T-helper 1 cell treated with Interleukin-12 subunit alpha and Interleukin-12 subunit beta and Interleukin-4 antibody, amounts not matched to agents 30 μg/mL and 1 μg/mL, for 36 hours (primary cell): ENCODE measurements at regions not wholly inside any gene's neighbourhood (a gene's known extent, or its start where the extent isn't known, plus 50 kb on each side); places are given as distances from the start of the nearest gene placed in this dataset.

ENCODE experiments used
- H3K27ac Mint-ChIP-seq: one replicate; pipeline ENCODE4 v1.8.0; 2021; ENCODE audit warnings: mild to moderate bottlenecking, mixed read lengths
- H3K27me3 Mint-ChIP-seq: one replicate; pipeline ENCODE4 v1.8.0; 2021; ENCODE audit warnings: low read depth, mixed read lengths
- H3K36me3 Mint-ChIP-seq: one replicate; pipeline ENCODE4 v1.8.0; 2021; ENCODE audit warnings: low read depth, mixed read lengths
- H3K4me1 Mint-ChIP-seq: one replicate; pipeline ENCODE4 v1.8.0; 2021; ENCODE audit warnings: low read depth, mixed read lengths
- H3K4me3 Mint-ChIP-seq: one replicate; pipeline ENCODE4 v1.8.0; 2021; ENCODE audit warnings: mild to moderate bottlenecking, moderate library complexity, mixed read lengths
- H3K9me3 Mint-ChIP-seq: one replicate; pipeline ENCODE4 v1.8.0; 2021; ENCODE audit warnings: mixed read lengths

DNA sequence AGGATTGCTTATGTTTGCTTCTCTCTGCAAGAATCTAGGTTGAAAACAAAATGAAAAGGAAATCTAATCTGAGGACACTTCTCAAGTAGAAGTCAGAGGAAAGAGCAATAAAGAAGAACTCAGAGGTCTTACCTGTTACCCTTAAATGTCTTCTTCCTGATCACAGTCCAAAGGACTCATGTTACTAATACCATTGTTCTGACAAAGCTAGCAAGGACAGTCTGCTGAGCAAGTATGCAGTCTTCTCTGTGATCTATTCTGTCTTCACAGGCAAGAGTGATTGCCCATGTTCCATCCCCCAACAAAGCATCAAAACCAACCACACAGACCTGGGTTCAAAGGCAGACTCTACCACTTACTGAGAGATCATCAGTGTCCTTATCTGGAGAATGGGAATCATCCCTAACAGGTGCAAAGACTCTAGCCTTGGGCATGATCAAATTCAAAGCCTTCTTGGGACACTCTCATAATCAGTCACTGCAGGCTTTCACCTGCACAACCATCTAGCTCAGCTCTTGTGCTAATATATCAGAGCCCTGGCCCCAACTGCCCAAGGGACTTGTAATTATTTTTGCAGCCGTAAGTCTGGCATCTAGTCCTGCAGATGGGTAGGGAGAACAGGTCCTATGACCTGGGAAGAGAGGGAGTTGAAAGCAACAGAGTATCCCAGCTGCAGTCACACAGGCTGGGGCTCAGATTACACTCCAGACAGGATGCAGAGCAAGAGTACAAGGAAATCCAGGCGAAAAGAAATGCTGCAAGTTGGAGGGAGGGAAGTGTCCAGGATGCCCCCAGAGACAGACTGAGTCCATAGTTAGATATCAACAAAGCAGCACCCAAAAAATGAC lies 97.9 kb upstream of the NUDT4 start:
- Mint-ChIP-seq H3K4me3 (no peak overlapping the region), H3K4me1 (no peaks in the 10 kb centered on the region), H3K9me3 (no peaks in the 10 kb centered on the region), H3K27me3 (no peaks in the 10 kb centered on the region), H3K36me3 (no peaks in the 10 kb centered on the region), H3K27ac (no peak overlapping the region)

DNA sequence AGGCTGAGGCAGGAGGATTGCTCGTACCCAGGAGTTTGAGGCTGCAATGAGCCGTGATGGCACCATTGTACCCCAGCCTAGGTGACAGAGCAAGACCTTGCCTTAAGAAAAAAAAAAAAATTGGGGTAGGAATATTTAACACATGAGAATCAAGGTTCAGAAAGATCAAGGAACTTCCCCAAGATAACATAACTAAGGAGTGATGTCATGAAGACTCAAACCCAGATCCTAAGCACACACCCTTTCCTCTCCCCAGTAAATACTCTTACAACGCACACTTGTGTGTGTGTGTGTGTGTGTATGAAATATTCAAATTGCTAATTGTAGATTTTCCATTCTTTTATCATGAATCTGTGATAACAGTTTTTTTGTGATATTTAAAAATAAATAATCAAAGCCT lies 90.6 kb upstream of the NUDT4 start:
- H3K27ac Mint-ChIP-seq = no peak overlapping the region
- no peak overlapping the region for H3K4me3 Mint-ChIP-seq
- no peaks in the 10 kb centered on the region for H3K9me3 Mint-ChIP-seq
- no peaks in the 10 kb centered on the region for H3K36me3 Mint-ChIP-seq
- no peaks in the 10 kb centered on the region for H3K27me3 Mint-ChIP-seq
- no peaks in the 10 kb centered on the region for H3K4me1 Mint-ChIP-seq

DNA sequence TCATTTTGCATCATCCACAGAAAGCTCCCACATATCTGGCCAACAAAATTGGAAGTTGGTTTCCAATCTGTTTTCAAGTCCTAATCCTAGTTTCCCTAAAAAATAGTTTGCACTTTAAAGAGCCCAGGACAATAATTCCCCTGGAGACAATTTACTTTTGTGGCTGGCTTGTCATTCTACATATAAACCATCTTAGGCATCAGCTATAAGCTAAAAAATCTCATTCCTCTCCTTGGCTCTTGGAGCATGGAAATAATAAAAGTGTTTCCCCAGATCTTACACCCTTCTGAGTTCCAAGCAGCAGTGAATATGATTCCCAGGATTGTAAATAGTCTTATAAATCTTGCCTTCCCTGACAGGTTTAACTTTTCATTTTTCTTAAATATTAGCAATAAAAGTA lies 89.1 kb upstream of the NUDT4 start:
- Mint-ChIP-seq H3K36me3 (no peaks in the 10 kb centered on the region), H3K4me3 (no peak overlapping the region), H3K9me3 (no peaks in the 10 kb centered on the region), H3K27ac (no peak overlapping the region), H3K27me3 (no peaks in the 10 kb centered on the region), H3K4me1 (no peaks in the 10 kb centered on the region)

DNA sequence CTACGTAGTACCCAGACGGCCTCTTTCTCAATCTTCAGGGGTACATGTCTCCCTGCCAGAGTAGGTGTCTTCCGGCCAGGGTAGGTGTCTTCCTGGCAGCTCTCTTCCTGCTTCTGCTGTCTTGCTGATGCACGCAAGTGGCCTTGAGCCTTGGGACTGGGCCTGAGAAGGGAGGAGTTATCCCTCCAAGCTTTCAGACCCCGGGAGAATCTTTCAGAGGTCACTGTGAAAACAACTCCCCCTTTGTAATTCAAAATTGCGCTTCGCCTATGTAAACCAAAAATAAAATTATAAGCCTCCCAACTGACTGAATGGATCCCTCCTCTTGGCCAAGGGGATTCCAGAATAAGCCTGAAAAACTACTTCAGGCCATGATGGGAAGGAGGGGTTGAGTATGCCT lies 87.3 kb upstream of the NUDT4 start:
- no peaks in the 10 kb centered on the region for H3K9me3 Mint-ChIP-seq
- no peak overlapping the region for H3K4me3 Mint-ChIP-seq
- no peaks in the 10 kb centered on the region for H3K36me3 Mint-ChIP-seq
- no peaks in the 10 kb centered on the region for H3K27me3 Mint-ChIP-seq
- H3K27ac Mint-ChIP-seq = no peak overlapping the region
- no peaks in the 10 kb centered on the region for H3K4me1 Mint-ChIP-seq

DNA sequence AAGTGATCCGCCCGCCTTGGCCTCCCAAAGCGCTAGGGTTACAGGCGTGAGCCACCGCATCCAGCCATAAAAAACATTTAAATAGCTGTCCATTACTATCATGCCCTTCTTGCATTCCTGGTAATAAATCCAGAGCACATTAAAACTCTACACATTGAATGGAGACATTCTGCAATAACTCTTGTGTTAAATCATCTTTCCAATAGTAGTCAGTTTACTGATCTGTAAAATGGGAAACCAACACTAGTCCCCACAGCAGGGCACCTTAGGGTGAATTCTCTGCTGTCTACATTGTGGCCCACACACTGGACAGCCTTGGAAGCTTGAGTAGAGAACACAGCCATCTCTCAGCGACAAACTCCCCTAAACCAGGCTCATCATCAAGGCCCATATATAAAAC lies 85.5 kb upstream of the NUDT4 start:
- H3K36me3 Mint-ChIP-seq = no peaks in the 10 kb centered on the region
- peaks cover 3% of the 10 kb centered on the region for H3K4me1 Mint-ChIP-seq
- H3K27me3 Mint-ChIP-seq = no peaks in the 10 kb centered on the region
- no peak overlapping the region for H3K27ac Mint-ChIP-seq
- H3K9me3 Mint-ChIP-seq = no peaks in the 10 kb centered on the region
- no peak overlapping the region for H3K4me3 Mint-ChIP-seq

DNA sequence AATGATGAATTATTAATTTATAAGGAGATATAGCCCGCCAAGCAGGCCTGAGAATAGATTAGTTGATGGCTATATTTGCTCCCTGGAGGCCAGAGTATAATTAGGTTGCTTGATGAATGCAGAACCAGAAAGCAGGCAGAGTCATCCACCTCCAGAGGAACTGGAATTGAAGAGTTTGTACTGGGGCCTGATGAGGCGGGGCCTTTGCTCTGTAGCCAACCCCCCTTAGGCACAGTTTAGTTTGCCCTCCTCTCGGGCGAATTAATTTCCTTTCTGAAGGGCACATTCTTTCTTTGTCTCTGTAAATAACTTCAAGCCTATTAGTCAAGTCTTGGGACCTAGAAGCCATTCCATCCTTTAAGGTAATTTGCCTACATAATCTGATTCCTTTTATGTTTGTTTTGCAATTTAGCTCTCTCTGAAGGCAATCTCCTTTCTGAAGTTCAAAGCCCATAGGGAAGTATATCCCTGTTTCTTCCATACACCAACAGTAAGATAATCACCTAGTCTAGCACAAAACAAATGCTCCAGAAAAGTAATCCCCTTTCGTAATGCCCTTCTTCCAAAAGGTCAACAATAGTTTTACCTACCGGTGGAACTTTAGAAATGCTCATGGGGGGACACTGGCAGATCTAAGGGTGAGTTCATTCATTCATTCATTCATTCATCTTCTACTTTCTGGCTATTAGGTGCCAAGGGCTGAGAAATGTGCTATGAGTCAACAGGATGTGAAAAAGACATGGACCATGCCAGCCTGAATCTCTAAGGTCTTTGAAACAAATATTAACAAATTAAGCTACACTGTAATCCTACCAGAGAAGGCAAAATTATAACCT lies 84.8 kb upstream of the NUDT4 start:
- Mint-ChIP-seq H3K27me3 (no peaks in the 10 kb centered on the region), H3K4me1 (peaks cover 4% of the 10 kb centered on the region), H3K9me3 (no peaks in the 10 kb centered on the region), H3K36me3 (no peaks in the 10 kb centered on the region), H3K4me3 (no peak overlapping the region), H3K27ac (no peak overlapping the region)

DNA sequence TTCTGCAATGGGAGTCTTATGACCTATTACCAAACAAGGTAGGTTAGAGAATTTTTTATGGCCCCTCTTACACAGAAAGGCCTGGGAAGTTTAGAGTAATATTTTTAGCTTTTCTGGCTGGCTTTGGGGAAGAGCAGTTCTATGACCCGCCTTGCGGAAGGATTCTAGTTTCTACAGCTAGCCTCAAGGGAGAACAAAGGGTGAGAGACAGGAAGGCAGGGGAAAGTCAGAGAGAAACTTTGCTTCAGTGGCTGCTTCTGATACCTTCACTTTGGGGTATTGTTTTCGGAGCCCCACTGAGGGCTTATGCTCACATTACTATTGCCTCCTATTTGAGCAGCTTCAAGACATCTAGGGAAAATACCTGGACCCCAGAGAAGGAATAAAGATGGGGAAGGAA lies 80.7 kb upstream of the NUDT4 start:
- no peak overlapping the region for H3K27ac Mint-ChIP-seq
- no peaks in the 10 kb centered on the region for H3K27me3 Mint-ChIP-seq
- H3K36me3 Mint-ChIP-seq = no peaks in the 10 kb centered on the region
- peaks cover 4% of the 10 kb centered on the region for H3K4me1 Mint-ChIP-seq
- H3K4me3 Mint-ChIP-seq = no peak overlapping the region
- H3K9me3 Mint-ChIP-seq = no peaks in the 10 kb centered on the region

DNA sequence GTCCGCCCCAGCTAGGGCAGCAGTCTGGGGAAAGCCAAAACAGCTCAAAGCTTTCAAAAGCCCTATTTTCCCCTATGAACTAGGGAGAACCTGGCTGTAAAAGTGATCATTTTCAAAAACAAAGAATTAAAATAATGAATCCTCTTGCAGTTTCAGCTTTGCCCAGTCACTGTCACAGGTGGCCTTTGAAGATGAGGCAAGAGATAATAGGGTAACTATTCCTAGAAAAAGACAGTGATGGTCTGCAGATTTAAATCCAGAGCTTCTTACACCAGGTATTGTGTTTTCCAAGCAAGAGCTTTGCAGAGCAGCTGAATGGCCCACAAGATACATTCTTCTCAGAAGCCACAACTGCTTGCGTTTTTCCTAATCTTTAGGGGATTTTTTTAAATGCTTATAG lies 80.2 kb upstream of the NUDT4 start:
- Mint-ChIP-seq H3K4me3 (no peak overlapping the region), H3K9me3 (no peaks in the 10 kb centered on the region), H3K27ac (no peak overlapping the region), H3K36me3 (no peaks in the 10 kb centered on the region), H3K27me3 (no peaks in the 10 kb centered on the region), H3K4me1 (peaks cover 4% of the 10 kb centered on the region)

DNA sequence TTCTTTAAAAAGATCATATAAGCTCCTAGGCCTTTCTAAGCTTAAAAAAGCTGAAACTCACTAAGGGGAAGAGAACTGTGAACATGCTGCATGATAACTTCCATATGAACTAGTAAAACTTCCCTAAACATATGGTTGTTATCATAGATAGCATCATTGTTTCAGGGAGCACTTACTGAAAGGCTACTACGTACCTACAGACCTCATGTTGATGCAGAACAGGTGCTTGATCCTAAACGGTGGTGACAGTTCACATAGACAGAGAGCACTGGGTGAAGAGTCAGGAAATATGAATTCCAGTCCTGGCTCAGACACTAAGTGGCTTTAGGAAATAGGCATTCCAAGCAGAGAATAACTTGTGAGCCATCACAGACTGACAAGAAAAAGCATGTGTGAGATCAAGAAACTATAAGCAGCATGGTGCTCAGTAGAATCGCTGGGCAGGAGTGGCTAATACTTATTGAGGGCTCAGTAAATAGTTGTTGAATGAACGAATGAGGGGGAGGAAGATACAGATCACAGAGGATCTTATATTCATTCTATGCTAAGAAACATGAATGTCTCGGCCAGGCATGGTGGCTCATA lies 78.4 kb upstream of the NUDT4 start:
- Mint-ChIP-seq H3K4me1 (peaks cover 4% of the 10 kb centered on the region), H3K36me3 (no peaks in the 10 kb centered on the region), H3K4me3 (no peak overlapping the region), H3K9me3 (no peaks in the 10 kb centered on the region), H3K27ac (no peak overlapping the region), H3K27me3 (no peaks in the 10 kb centered on the region)

DNA sequence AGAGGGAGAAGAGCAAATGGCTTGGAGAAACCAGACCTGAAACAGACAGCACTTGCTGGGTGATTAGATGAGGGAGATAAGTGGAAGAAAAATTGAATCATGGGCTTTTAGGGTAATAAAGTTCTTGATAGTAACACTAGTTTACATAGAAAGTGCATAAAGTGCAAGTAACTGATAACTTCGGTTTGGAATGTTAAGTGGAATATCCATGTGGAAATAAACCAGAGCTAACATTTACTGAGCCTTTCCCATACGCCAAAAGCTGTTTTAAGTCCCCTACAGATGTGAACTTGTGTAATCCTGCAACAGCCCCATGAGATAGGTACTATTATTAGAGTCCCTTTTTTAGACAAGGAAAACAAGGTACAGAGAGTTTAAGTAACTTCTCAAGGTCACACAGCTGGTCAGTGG lies 77.1 kb upstream of the NUDT4 start:
- Mint-ChIP-seq H3K36me3 (no peaks in the 10 kb centered on the region), H3K27ac (no peak overlapping the region), H3K4me3 (no peak overlapping the region), H3K9me3 (no peaks in the 10 kb centered on the region), H3K27me3 (no peaks in the 10 kb centered on the region), H3K4me1 (peaks cover 4% of the 10 kb centered on the region)

DNA sequence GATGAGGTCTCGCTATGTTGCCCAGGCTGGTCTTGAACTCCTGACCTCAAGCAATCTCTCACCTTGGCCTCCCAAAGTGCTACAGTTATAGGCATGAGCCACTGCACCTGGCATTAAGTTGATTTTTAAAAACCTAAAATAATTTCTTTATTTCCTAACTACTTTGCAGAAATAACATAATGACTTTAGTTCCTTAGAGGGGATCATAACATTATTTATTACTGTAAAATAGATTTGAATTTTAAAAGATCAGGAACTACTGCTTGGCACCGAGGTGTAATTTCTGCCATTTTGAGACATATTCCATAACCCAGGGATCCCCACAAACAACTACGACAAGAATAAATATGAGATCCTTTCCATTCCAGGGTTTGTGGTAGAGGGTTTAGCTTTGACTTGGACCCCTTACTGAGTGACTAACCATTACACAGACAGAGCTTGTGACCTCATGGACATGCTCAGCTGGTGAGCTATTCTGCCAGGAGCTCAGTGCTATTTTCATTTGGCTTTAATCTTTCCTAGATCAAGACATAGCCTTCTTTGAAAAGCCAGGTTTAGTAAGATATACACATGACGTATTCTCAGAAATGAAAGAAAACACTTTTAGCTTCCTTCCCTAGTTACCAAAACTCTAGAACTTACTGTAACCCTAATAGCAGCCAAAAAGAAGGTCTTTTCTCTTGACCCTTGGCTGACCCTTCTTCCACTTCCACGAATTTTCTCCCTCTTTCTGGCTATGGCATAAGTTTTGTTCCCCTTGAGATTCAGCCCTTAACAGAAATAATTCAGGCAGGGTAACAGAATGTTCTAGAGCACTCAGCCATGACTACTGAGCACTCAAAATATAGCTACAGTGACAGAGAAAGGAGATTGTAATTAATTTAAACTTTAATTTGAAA lies 75.1 kb upstream of the NUDT4 start:
- no peak overlapping the region for H3K27ac Mint-ChIP-seq
- H3K36me3 Mint-ChIP-seq = no peaks in the 10 kb centered on the region
- no peaks in the 10 kb centered on the region for H3K4me1 Mint-ChIP-seq
- H3K4me3 Mint-ChIP-seq = no peak overlapping the region
- peaks cover 7% of the 10 kb centered on the region for H3K9me3 Mint-ChIP-seq
- H3K27me3 Mint-ChIP-seq = peaks cover 8% of the 10 kb centered on the region

DNA sequence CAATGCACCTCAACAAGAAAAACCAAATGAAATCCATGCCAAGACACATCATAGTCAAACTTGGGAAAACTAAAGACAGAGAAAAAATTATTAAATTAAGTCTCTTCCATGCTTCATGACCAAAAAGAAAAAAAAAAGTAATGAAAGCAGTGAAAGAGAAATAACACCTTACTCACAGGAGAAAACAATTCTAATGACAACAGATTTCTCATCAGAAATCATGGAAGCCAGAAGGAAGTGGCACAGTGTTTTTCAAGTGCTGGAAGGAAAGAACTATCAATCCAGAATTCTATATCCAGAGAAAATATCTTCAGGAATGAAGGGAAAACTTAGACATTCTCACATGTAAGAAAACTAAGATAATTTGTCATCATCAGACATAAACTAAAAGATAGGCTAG lies 71.1 kb upstream of the NUDT4 start:
- Mint-ChIP-seq H3K9me3 (peaks cover 7% of the 10 kb centered on the region), H3K36me3 (no peaks in the 10 kb centered on the region), H3K27ac (no peak overlapping the region), H3K4me1 (no peaks in the 10 kb centered on the region), H3K4me3 (no peak overlapping the region), H3K27me3 (peaks cover 8% of the 10 kb centered on the region)

DNA sequence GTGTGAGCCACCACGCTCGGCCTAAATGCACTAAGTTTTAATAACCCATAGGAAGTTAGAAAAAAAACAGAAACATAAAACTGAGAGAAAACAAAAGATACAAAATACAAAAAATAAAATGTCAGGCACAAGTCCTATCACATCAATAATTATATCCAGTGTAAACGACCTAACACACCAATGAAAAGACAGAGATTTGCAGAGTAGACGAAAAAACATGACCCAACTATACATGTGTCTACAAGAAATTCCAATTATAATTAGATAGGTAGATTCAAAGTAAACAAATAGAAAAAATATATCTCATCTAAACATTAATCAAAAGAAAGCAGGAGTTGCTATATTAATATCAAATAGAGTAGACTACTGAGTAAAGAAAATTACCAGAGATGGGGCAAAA lies 69.4 kb upstream of the NUDT4 start:
- H3K27ac Mint-ChIP-seq = no peak overlapping the region
- H3K27me3 Mint-ChIP-seq = peaks cover 8% of the 10 kb centered on the region
- no peak overlapping the region for H3K4me3 Mint-ChIP-seq
- peaks cover 7% of the 10 kb centered on the region for H3K9me3 Mint-ChIP-seq
- H3K4me1 Mint-ChIP-seq = no peaks in the 10 kb centered on the region
- no peaks in the 10 kb centered on the region for H3K36me3 Mint-ChIP-seq

DNA sequence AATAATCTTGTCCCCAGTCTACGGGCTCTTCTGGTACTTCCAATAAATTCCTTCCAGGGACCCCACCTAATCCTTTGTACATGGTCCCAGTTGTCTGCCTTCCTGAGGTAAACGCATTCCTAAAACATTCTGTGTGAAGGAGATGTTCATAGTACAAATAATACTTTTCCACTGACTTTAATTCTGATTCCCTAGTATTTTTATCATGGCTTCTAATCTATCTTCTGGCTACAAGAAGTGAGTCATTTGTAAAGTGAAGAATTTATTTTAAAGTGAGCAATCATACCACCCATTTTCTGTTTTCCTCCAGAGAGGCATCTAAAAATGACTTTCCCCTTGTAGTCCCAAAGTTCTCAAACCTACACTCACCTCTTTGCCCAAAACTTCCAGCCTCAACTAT lies 65.9 kb upstream of the NUDT4 start:
- Mint-ChIP-seq H3K36me3 (no peaks in the 10 kb centered on the region), H3K9me3 (no peaks in the 10 kb centered on the region), H3K4me3 (no peak overlapping the region), H3K27me3 (no peaks in the 10 kb centered on the region), H3K4me1 (no peaks in the 10 kb centered on the region), H3K27ac (no peak overlapping the region)
